HG02759 (cell line): ENCODE measurements at regions not wholly inside any gene's neighbourhood (a gene's known extent, or its start where the extent isn't known, plus 50 kb on each side); places are given as distances from the start of the nearest gene placed in this dataset.

Experiments
- ATAC-seq: cut with Tn5 transposase; IDR thresholded peaks from one replicate; pipeline ENCODE4 v1.9.1; 2021; ENCODE audit warnings: mild to moderate bottlenecking, moderate library complexity; ENCODE audit not compliant: unreplicated experiment

- no peak for ATAC-seq
Measured at GRCh38 chr9:129507805-129508204, 113.1 kb downstream of the C9orf50 start.

- ATAC-seq, result no peak
Measured at GRCh38 chr9:129506892-129507291, 114.0 kb downstream of the C9orf50 start.

GRCh38 chr9:129506041-129506440, 114.9 kb downstream of the C9orf50 start:
- ATAC-seq, result no peak

GRCh38 chr9:129505270-129505902, 115.5 kb downstream of the C9orf50 start:
- no peak for ATAC-seq

- no peak for ATAC-seq
Measured at GRCh38 chr9:129504404-129504803, 116.5 kb downstream of the C9orf50 start.

GRCh38 chr9:129501771-129502319, 119.1 kb downstream of the C9orf50 start:
- no peak for ATAC-seq

GRCh38 chr9:129500863-129501770, 119.8 kb downstream of the C9orf50 start:
- ATAC-seq, result no peak

- no peak for ATAC-seq
Measured at GRCh38 chr9:129500161-129500862, 120.6 kb downstream of the C9orf50 start.

- no peak for ATAC-seq
Measured at GRCh38 chr9:129498451-129499384, 122.2 kb downstream of the C9orf50 start.

- ATAC-seq, result no peak
Measured at GRCh38 chr9:129497813-129498450, 123.0 kb downstream of the C9orf50 start.

GRCh38 chr9:129497005-129497812, 123.7 kb downstream of the C9orf50 start:
- ATAC-seq, result no peak

GRCh38 chr9:129496473-129497004, 124.4 kb downstream of the C9orf50 start:
- ATAC-seq, result no peak

GRCh38 chr9:129495620-129496472, 125.1 kb downstream of the C9orf50 start:
- ATAC-seq, result no peak

- ATAC-seq, result no peak
Measured at GRCh38 chr9:129494113-129494789, 126.7 kb downstream of the C9orf50 start.

- ATAC-seq, result no peak
Measured at GRCh38 chr9:129493706-129494047, 127.2 kb downstream of the C9orf50 start.

- no peak for ATAC-seq
Measured at GRCh38 chr9:129493002-129493705, 127.7 kb downstream of the C9orf50 start.

- ATAC-seq, result no peak
Measured at GRCh38 chr9:129491487-129491855, 129.4 kb downstream of the C9orf50 start.
